HG02678 (cell line): ENCODE measurements at regions not wholly inside any gene's neighbourhood (a gene's known extent, or its start where the extent isn't known, plus 50 kb on each side); places are given as distances from the start of the nearest gene placed in this dataset.
"Not testable (repeated sequence)": the region's sequence is repeated elsewhere in the genome, so short reads cannot be mapped to it uniquely, and the experiment has no call there.

Experiments
- ATAC-seq: cut with Tn5 transposase; IDR thresholded peaks from one replicate; pipeline ENCODE4 v1.9.1; 2021; ENCODE audit warnings: mild to moderate bottlenecking, moderate library complexity; ENCODE audit not compliant: unreplicated experiment

DNA sequence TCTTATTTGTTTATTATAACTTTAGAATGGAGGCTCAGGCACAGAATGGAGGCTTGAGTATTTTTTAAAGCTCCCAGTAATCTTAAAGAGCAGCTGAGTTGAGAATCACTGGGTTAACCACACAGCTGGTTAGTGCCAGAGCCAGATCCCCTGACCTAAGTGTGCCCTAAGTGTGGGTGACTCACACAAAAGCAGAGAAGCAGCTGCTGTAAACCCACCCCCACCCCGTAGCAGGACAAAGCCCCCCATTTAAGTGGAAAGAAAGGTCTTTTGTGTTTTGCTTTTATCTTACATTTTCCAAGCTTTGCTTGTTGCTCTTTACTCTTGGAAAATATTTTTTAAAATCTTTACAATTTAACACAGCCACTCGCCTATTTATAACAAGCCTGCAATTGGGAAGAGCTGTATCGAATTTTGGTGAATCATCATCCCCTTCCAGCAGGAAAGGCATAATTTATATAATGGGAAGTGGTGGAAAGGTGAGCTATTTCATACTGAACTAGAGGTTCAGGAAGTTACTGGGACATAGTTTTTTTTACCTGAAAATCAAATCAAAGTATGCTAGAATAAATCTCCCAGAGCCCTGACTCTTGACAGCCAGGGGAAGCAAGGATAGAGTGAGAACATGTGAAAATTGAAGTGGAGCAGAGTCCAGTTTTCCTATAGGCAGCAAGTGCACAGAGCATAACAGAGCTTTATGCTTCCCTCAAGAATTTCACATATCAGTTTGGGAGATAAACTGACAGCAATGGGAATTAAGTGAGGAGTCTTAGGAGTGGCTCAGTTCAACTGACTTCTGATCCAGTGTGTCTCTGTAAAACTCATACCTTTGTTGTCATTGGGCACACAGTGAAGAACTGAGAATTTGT lies 405.7 kb downstream of the AASDHPPT start:
- ATAC-seq = no peak

- ATAC-seq = no peak
Observed at GRCh38 chr11:106491751-106492150, 414.3 kb downstream of the AASDHPPT start.

GRCh38 chr11:106493751-106494150 lies 416.3 kb downstream of the AASDHPPT start:
- no peak for ATAC-seq

- no peak for ATAC-seq
Observed at GRCh38 chr11:106495046-106495445, 417.6 kb downstream of the AASDHPPT start.

DNA sequence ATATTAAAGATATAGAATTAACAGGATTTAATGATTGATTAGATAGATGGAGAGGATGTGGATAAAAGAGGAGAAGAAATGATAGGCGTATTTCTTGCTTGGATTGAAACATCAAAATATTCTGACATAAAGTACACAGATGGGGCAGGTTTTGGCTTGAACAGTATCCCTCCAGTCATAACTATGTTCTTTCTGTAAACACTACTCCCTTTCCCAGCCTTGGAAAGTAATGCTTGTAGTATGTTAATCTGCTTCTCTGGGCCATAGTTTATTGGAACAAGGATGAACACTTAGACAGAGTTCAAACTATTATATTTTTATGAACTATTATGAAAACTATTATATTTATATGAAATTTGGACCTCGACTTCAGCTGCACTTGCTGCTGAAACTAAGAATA lies 419.2 kb downstream of the AASDHPPT start:
- ATAC-seq = no peak

DNA sequence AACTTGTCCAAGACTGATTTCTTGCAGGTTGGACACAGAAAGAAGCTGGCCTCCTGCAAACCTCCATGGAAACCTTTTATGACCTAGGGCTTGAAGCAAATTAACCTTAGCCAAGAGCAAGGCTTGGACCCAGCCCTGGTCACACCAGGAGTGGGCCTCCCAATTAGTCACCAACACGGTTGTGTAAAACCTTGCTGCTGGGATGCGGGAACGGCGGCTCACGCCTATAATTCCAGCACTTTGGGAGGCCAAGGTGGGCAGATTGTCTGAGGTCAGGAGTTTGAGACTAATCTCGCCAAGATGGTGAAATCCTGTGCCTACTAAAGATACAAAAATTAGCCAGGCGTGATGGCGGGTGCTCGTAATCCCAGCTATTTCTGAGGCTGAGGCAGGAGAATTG lies 419.9 kb downstream of the AASDHPPT start:
- no peak for ATAC-seq

DNA sequence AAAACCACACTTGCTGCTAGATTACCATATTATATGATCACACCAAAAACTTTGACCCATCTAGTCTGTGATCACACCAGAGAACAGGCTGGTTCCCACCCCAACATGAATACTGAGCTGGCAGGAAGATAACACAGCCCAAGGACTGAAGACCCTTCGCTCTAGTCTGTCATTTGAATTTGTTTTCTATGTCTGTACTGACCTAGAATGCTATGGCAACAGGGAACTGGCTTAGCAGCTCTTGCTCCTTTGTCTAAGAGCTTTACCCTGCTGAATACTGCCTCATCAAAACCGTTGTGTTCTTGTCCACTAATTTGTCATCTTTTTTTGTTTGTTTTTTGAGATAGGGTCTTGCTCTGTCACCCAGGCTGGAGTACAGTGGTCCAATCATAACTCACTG lies 420.4 kb downstream of the AASDHPPT start:
- no peak for ATAC-seq

DNA sequence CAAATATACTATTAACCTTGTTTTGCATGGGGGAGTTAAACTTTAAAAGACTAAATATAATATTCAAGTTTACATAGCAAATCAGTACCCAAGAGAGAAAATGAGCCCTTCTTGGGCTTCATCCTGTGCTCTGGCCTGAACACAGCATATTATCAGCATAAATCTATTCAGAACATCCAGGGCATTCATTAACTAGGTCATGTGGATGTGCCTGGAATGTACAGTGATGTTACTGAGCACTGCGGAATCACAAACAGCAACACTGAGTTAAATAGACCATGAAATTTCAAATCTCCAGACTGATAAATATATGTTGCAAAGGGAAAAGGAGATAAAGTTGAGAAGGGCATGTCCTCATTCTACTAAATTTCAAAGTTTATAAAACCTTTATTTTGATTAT lies 426.4 kb downstream of the AASDHPPT start:
- no peak for ATAC-seq

DNA sequence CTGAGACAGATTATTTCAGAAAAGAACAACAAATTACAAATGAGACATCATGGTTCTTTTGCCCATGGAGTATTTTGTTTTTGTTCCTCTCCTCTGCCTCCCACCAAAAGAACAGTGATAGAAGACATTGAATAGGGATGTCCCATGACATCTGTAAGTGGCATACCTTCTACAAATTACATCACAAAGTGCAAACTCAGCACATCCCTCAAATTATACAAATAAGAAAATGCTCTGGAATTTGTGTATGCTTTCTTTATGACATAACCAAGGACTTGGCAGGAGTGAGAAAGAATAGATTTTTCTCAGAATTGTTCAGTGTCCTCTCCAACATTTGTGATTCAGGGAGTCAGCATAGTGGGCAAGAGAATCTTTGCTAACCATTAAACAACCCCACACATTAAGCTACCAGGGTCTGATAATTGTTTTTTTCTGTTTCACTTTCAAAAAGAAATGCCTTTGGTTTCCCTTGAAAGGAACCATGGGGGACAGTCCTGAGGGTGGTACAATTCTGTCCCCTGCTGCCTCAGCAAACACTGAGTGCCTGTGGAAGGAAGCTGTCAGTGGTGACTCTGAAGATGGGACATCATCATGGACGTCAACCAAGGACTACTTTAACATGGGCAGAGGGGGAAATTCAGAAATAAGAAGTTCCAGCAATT lies 430.3 kb downstream of the AASDHPPT start:
- ATAC-seq = no peak

GRCh38 chr11:106514706-106515105 lies 437.2 kb downstream of the AASDHPPT start:
- no peak for ATAC-seq

DNA sequence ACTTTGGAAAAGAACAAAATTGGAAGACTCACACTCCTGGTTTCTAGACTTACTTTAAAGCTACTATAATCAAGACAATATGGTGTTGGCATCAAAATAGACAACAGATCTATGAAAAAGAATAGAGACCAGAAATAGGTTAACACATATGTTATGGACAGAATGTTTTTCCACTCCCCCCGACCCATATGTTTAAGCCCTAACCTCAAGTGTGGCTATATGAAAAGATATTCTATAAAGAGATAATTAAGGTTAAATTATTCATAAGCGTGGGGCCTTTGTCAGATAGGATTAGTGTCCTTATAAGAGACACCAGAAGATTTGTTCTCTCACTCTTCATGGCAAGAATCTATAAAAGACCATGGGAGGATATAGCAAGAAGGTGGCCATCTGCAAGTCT lies 440.0 kb downstream of the AASDHPPT start:
- no peak for ATAC-seq

DNA sequence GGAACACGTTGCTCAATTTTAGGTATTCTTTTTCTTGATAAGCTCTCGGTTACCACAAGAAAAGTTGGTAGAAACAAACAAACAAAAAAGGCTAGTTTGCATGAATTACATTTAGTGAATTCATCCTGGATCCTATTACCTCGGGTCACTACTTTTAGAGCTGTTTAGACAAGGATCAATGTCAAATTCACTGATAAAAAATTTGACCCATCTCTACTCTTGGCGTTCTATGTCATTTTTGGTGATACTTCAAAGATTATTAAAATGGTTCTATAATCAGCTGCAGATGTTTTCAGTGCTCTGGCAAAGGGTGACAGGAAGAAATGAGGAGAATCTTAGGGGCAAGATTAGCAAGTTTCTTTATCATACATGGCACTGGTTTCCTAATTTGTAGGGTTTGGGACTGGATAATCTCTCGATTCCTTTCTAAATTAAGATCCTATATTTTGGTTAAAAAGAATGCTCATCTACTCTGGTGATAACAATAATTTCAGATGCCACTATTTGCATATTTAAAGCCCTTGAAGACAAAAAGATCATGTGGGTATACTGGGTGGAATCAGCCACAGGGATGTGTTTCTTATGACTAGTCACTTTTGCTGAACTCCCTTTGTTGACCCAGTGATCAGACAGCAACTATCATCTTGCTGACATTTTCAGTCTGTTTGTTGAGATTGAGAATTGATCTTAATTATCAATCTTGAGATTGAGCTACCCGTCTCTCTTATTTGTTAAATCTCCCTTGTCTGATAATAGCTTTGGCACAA lies 442.9 kb downstream of the AASDHPPT start:
- no peak for ATAC-seq

DNA sequence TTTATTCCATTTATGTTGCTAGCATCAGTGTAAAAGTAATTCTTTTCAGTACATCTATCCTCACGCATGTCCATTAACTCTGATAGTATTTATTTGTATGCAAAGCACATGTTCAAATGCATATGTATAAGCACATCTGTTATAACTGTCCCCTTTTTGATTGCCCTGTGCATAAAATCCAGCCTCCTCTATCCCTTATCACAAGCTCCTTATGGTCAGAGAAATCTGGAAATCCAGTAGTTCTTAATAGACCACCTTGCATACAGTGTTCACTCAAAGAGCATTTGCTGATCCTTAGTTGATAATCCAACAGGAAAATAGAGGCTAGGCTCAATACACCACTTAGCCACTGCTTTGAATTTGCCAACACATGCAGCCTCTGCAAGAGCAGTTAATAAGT lies 443.5 kb downstream of the AASDHPPT start:
- ATAC-seq = no peak

DNA sequence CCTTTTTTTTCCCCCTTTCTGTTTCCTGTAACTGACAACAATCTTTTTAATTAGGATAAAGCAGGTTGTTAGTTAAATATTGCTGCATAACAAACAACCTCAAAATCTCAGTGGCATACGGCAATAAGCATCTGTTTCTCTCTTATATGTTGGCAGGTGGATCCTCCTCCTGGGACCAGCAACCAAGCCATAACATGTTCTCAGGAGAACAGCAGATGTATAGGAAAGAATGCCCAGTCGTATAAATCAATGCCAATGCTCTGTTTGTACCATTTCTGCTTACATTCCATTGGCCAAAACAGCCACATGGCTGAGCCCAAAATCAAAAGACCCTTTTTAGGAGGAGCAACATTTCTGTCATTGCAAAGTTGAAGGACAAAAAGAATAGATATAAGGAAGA lies 445.7 kb downstream of the AASDHPPT start:
- no peak for ATAC-seq

GRCh38 chr11:106523921-106524320 lies 446.5 kb downstream of the AASDHPPT start:
- no peak for ATAC-seq

GRCh38 chr11:106524436-106524835 lies 447.0 kb downstream of the AASDHPPT start:
- ATAC-seq = no peak

GRCh38 chr11:106531648-106532047 lies 454.2 kb downstream of the AASDHPPT start:
- ATAC-seq = not testable (repeated sequence)

DNA sequence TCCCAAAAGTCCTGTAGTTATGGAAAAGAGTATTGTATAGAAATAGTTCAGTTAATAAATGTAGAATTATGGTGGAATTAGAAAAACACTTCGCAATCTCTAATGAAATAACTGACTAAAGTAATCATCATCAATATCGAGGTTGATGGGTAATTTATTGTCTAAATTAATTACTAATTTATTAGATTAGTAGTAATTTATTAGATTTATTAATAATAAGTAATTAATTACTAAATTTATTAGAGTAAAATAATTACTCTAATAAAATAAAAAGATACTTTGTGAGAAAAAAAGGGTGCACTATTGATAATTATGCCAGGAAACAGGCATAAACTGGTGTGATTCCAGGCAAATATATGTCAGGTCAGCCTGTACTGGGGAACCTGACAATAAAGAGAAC lies 455.6 kb downstream of the AASDHPPT start:
- no peak for ATAC-seq

GRCh38 chr11:106540001-106540400 lies 462.5 kb downstream of the AASDHPPT start:
- no peak for ATAC-seq

DNA sequence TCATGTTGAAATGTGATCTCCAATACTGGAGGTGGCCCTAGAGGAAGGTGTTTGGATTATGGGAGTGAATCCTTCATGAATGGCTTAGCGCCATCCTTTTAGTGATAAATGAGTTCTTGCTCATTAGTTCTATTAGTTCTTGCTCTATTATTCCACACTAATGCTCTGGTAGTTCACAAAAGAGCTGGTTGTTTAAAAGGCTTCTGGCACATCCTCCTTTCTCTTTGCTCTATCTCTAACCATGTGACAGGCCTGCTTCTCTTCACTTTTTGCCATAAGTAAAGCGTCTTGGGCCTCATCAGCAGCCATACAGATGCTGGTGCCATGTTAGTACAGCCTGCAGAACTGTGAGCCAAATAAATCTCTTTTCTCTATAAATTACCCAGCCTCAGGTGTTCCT lies 469.9 kb downstream of the GUCY1A2 start:
- no peak for ATAC-seq
